GM12878 (cell line): ENCODE measurements at regions not wholly inside any gene's neighbourhood (a gene's known extent, or its start where the extent isn't known, plus 50 kb on each side); places are given as distances from the start of the nearest gene placed in this dataset.

Experiments used
- CBX5 ChIP-seq: sonication (generic); IDR thresholded peaks from 2 replicates; pipeline ENCODE4 v1.6.1; 2016; ENCODE audit warnings: low read depth, moderate library complexity, mild to moderate bottlenecking, inconsistent platforms
- EP300 ChIP-seq, 2 experiments: fragments of 150-350 bp in 1 of 2; IDR thresholded peaks; 2 replicates each; pipeline ENCODE4 v1.6.1; 2011 to 2012; ENCODE audit warnings: low read depth in 2 of 2, low read length in 2 of 2, borderline replicate concordance in 1 of 2, improper control_type of control experiment in 1 of 2, inconsistent platforms in 1 of 2; ENCODE audit not compliant: control insufficient read depth in 1 of 2
- JUNB ChIP-seq: IDR thresholded peaks from 2 replicates; pipeline ENCODE4 v1.6.1; 2016; ENCODE audit warnings: antibody characterized with exemption, mild to moderate bottlenecking
- LARP7 ChIP-seq: fragments of 450-650 bp; IDR thresholded peaks from 2 replicates; pipeline ENCODE4 v1.6.1; 2017; ENCODE audit warnings: mild to moderate bottlenecking
- SMARCA5 ChIP-seq: fragments of 450-650 bp; IDR thresholded peaks from 2 replicates; pipeline ENCODE4 v1.6.1; 2017; ENCODE audit warnings: mild to moderate bottlenecking
- TBL1XR1 ChIP-seq: IDR thresholded peaks from 2 replicates; pipeline ENCODE4 v1.6.1; 2012; ENCODE audit warnings: low read depth, low read length, improper control_type of control experiment
- ZBTB11 ChIP-seq: fragments of 450-650 bp; formaldehyde crosslinking; IDR thresholded peaks from 2 replicates; pipeline ENCODE4 v1.5.0; 2022; ENCODE audit warnings: mild to moderate bottlenecking, missing genetic modification characterization
- TF ChIP-seq, protein P1 (sequence below): fragments of 450-650 bp; formaldehyde crosslinking; IDR thresholded peaks from 2 replicates; pipeline ENCODE4 v1.4.0; 2020; ENCODE audit warnings: mild to moderate bottlenecking, moderate library complexity

- TF ChIP-seq ZBTB11 (CRISPR knock-in tag) (no peak), SMARCA5 (no peak), TBL1XR1 (no peak), CBX5 (no peak), JUNB (no peak), LARP7 (no peak), EP300 (IDR thresholded peaks at IDR 0.05; ENCODE audit: borderline replicate concordance in 1 of 2, control insufficient read depth in 1 of 2, low read depth in 2 of 2, low read length in 2 of 2) (no peak)
- TF ChIP-seq, protein P1, sequence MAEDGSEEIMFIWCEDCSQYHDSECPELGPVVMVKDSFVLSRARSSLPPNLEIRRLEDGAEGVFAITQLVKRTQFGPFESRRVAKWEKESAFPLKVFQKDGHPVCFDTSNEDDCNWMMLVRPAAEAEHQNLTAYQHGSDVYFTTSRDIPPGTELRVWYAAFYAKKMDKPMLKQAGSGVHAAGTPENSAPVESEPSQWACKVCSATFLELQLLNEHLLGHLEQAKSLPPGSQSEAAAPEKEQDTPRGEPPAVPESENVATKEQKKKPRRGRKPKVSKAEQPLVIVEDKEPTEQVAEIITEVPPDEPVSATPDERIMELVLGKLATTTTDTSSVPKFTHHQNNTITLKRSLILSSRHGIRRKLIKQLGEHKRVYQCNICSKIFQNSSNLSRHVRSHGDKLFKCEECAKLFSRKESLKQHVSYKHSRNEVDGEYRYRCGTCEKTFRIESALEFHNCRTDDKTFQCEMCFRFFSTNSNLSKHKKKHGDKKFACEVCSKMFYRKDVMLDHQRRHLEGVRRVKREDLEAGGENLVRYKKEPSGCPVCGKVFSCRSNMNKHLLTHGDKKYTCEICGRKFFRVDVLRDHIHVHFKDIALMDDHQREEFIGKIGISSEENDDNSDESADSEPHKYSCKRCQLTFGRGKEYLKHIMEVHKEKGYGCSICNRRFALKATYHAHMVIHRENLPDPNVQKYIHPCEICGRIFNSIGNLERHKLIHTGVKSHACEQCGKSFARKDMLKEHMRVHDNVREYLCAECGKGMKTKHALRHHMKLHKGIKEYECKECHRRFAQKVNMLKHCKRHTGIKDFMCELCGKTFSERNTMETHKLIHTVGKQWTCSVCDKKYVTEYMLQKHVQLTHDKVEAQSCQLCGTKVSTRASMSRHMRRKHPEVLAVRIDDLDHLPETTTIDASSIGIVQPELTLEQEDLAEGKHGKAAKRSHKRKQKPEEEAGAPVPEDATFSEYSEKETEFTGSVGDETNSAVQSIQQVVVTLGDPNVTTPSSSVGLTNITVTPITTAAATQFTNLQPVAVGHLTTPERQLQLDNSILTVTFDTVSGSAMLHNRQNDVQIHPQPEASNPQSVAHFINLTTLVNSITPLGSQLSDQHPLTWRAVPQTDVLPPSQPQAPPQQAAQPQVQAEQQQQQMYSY (CRISPR knock-in tag): no peak
Observed at GRCh38 chr1:209232759-209233158, 350.8 kb upstream of the CAMK1G start (continued).
